ENCODE measurements at regions not wholly inside any gene's neighbourhood (a gene's known extent, or its start where the extent isn't known, plus 50 kb on each side); places are given as distances from the start of the nearest gene placed in this dataset.

DNA sequence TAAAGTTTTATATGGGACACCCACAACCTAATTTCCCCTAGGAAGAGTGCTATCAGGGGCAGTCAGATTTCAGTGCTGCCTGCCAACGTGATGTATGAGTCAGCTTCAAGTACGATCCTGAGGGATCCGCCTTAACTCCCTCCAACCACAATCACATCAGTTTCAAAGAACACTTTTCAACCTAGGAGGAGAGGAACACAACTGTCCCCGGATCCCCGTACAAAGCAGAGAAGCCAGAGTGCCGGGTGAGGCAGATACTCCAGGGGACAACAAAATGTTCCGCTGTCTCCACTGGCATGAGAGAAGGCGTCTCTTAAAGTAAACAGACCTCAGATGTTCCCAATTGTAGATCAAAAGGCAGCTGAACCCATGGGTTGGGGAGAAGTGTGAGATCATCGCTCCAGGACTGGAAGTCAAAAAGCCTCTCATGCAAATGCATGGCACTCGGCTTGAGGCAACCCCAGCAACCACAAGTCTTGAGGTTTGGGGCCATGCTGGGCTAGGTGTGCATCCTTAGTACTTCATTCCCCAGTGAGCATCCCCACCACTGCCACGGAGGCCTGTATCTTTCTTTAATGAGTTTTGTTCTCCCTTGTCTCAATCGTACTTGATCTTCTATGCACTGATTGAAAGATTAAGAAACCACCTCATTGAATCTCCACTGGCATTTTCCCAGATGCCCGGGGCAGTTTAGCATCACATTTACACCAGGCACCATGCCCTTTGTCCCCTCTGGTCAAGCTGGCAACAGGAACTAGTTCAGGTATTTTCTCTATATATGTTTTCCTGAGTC lies 91.0 kb upstream of the CCBE1 start:
- DNase-seq: no peak
- no peak for TF ChIP-seq POLR2A (IDR thresholded peaks at IDR 0.05; ENCODE audit: low read length)
- no peak for TF ChIP-seq GATA1 (IDR thresholded peaks at IDR 0.05; ENCODE audit: low read depth, low read length)

DNA sequence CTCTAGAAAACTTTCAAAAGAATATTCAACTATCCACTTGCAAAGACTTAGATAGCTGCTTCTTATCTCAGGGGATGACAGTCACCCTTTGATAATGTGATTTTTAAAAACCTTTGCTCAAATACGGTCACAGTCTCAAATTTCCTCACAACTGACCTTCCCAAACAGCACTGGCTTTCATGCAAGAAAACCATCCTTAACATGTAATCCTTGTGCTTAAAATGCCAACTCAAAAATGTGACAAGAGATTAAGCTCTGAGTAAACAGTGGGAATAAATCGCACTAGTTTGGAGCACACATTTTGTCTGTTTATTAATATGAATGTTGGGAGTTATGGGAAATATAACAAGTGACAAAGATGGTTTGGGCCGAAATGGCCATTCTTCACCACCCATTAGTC lies 87.5 kb upstream of the CCBE1 start:
- no peak for DNase-seq
- TF ChIP-seq POLR2A (IDR thresholded peaks at IDR 0.05; ENCODE audit: low read length) (no peak), GATA1 (IDR thresholded peaks at IDR 0.05; ENCODE audit: low read depth, low read length) (no peak)

DNA sequence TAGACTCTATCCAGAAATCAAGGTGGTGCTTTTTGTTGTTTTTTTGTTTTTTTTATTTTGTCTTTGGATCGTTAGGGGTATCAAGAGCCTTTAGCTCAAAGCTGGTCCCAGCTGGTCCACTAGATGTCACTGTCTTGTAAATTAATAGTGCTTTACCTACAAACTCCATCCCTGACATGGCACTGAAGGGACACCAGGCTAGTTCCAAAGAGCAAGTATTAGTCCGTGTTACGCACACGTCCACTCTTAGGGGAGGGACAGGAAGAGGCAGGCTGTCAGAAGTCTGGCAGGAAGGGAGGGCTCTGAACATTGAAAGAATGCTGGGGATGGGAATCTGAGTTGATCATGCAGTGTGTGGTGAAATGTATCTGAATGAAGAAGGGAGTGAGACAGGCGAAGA lies 85.9 kb upstream of the CCBE1 start:
- DNase-seq: peak; percentile 16 to 41
- TF ChIP-seq GATA1 (IDR thresholded peaks at IDR 0.05; ENCODE audit: low read depth, low read length) (no peak), POLR2A (IDR thresholded peaks at IDR 0.05; ENCODE audit: low read length) (no peak)

DNA sequence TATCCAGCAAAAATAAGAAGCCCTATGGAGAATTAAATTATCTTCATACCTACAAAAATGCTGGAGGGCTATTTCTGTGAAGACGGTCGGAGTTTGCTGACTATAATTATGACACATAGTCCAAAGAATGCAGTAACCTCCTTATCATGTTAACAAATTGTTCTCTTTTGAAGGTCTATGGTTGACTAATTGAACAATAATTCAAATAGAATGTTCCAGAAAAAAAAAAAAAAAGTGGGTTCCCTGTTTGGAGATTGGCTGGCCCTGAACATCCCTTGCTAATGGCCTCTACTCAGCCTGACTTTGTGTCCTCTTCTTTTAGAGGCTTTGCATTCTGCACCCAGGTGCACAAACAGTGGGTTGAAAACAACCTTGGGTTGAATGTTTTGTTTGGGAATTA lies 82.8 kb upstream of the CCBE1 start:
- TF ChIP-seq GATA1 (IDR thresholded peaks at IDR 0.05; ENCODE audit: low read depth, low read length) (no peak), POLR2A (IDR thresholded peaks at IDR 0.05; ENCODE audit: low read length) (no peak)
- DNase-seq: no peak

DNA sequence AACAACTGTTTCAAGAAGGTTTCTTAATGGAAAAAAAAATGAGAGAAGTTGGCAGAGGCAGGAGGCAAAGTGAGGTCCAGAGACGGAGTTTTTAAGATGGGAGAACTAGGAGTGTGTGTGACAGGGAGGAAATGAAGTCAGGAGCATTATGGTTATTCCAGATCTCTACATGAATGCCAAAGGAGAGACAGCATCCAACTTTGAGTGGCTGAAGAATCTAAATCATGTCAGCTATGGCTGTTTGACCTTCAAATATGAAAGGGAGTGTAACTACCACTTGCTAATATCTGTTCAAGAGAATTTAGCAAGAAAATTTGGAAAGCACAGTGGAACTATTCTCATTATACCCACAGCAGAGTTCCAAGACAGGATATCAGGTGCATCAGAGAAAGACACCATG lies 81.2 kb upstream of the CCBE1 start:
- no peak for DNase-seq
- no peak for TF ChIP-seq GATA1 (IDR thresholded peaks at IDR 0.05; ENCODE audit: low read depth, low read length)
- TF ChIP-seq POLR2A (IDR thresholded peaks at IDR 0.05; ENCODE audit: low read length): no peak

DNA sequence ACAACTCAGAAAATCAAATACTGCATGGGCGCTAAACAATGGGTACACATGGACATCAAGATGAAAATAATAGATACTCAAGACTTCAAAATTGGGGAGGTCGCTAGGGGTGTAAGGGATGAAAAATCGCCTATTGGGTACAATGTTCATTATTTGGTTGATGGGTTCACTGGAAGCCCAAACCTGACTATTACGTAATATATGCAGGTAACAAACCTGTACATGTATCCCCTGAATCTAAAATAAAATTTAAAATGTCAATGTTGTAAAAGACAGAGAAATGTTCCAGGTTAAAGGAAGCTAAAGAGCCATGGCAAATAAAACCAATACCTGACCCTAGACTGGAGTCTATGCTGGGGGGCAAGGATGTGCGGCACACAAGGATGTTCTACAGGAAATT lies 80.4 kb upstream of the CCBE1 start:
- TF ChIP-seq POLR2A (IDR thresholded peaks at IDR 0.05; ENCODE audit: low read length) (no peak), GATA1 (IDR thresholded peaks at IDR 0.05; ENCODE audit: low read depth, low read length) (no peak)
- no peak for DNase-seq

DNA sequence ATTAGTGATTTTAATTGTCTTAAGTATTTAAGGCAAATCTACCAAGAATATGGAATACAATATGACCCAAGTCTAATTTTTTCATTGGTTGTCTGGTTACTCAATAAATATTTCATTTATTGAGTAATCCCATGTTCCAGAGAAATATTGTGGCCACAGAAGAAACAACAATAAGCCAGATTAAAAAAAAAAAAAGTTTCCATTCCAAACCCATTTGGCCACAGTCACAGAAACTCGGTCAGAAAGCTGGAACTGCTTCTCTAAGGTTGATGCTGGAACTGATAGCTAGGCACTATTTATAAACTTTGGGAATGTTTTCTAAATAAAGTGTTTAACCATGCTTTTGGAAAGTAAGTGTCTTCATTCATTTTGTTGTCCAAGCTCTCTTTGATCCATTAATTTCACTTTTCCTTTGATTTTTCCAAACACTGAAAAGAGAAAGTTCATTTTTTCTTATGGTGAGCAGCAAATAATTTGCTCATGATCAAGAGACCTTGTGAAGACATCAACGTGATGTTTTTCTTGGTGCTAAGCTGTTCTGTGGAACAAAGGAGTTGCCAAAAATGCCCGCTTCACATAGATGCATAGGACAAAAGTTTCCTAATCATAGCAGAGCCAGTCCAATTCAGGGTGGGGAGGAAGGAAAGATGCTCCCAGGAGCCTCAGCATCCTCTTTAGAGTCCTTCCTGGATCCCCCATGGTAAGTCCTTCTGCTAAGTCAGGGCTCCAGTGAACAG lies 72.1 kb upstream of the CCBE1 start:
- TF ChIP-seq POLR2A (IDR thresholded peaks at IDR 0.05; ENCODE audit: low read length): no peak
- TF ChIP-seq GATA1 (IDR thresholded peaks at IDR 0.05; ENCODE audit: low read depth, low read length): no peak
- DNase-seq: no peak

DNA sequence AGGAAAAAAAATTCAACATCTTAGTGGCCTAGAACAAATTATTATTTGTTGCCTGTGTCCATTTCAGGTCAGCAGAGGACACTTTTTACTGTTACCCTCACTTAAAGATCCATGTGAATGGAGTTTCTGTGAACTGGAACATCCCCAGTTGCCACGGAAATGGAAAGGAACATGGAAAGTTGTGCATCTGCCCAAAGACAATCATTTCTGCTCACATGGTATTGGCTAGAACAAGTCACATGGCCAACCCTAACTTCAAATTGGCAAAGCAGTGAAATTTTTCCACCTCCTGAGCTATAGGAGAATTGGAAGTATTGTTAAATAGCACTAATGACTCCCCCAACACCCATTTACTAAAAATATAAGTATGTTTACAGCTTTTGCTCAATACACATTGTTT lies 71.2 kb upstream of the CCBE1 start:
- no peak for DNase-seq
- no peak for TF ChIP-seq GATA1 (IDR thresholded peaks at IDR 0.05; ENCODE audit: low read depth, low read length)
- no peak for TF ChIP-seq POLR2A (IDR thresholded peaks at IDR 0.05; ENCODE audit: low read length)

DNA sequence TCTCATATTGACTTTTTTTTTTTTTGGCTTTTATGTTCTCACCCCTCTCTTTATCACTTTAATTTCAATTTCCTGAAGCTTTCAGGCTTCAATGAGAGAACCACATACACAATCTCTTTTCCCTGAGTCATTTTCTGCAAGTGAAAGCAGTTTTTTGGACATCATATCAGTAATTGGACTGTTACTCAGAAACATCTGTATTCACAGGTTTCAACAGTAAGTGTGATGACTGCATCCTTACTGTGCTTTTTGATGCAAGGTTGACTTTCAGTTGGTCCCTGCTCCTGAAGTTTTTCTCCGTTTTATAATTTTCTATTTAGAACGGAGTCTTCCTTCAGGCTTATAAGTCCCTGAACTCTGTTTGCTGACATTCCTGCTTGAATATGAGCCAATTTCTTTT lies 70.5 kb upstream of the CCBE1 start:
- TF ChIP-seq POLR2A (IDR thresholded peaks at IDR 0.05; ENCODE audit: low read length) (no peak), GATA1 (IDR thresholded peaks at IDR 0.05; ENCODE audit: low read depth, low read length) (no peak)
- DNase-seq: no peak

DNA sequence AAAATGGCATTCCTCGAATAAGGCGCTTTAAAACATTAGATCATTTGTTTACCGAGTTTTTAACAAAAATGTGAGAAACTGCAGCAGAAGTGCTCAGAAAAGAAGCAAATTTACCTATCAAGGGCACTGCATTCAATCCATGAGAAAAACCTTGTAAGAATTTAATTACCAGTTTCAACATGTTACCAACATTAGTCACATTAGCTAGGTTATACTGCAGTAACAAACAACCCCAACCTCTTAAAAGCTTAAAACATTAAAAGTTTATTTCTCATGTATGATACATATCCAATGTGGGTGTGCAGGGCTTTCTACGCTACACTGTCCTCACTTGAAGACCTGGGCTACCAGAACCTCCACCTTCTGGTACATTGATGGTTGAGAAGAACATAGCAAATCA lies 68.1 kb upstream of the CCBE1 start:
- DNase-seq: no peak
- no peak for TF ChIP-seq POLR2A (IDR thresholded peaks at IDR 0.05; ENCODE audit: low read length)
- TF ChIP-seq GATA1 (IDR thresholded peaks at IDR 0.05; ENCODE audit: low read depth, low read length): no peak

DNA sequence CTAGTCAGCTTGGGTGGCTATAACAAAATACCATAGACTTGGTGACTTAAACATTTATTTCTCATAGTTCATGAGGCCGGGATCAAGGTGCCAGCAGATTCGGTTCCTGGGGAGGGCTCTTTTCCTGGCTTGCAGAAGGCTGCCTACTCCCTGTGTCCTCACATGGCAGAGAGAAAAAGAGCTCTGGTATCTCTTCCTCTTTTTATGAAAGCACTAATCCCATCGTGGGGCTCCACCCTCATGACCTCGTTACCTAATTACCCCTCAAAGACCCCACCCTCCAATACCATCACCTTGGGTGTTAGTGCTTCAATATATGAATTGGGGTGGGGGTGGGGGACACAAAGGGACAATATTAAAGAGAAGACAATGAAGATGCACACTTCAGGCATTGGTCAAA lies 67.1 kb upstream of the CCBE1 start:
- TF ChIP-seq POLR2A (IDR thresholded peaks at IDR 0.05; ENCODE audit: low read length): no peak
- DNase-seq: no peak

DNA sequence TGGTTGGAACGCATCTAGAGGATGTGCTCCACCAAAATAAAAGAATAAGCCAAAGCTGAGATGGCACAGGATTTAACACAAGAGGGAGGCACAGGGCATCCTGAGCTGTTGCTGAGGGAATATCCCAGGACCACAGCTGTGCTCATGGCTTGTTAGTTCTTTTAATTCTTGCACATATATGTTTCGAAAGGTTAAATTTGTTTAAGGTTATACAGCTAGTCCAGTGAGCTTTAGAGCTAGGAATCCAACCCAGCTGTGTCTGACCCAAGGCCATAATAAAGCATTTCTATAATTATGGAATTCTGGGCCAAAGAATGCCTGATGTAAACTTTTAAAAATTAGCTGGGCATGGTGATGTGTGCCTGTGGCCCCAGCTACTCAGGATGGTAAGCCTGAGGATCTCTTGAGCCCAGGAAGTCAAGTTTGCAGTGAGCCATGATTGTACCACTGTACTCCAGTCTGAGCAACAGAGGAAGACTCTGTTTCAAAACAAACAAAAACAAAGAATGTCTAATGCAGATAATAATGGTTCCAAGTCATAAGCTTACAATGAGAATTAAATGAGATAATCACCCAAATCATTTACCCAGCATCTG lies 66.4 kb upstream of the CCBE1 start:
- no peak for DNase-seq
- no peak for TF ChIP-seq GATA1 (IDR thresholded peaks at IDR 0.05; ENCODE audit: low read depth, low read length)
- no peak for TF ChIP-seq POLR2A (IDR thresholded peaks at IDR 0.05; ENCODE audit: low read length)

DNA sequence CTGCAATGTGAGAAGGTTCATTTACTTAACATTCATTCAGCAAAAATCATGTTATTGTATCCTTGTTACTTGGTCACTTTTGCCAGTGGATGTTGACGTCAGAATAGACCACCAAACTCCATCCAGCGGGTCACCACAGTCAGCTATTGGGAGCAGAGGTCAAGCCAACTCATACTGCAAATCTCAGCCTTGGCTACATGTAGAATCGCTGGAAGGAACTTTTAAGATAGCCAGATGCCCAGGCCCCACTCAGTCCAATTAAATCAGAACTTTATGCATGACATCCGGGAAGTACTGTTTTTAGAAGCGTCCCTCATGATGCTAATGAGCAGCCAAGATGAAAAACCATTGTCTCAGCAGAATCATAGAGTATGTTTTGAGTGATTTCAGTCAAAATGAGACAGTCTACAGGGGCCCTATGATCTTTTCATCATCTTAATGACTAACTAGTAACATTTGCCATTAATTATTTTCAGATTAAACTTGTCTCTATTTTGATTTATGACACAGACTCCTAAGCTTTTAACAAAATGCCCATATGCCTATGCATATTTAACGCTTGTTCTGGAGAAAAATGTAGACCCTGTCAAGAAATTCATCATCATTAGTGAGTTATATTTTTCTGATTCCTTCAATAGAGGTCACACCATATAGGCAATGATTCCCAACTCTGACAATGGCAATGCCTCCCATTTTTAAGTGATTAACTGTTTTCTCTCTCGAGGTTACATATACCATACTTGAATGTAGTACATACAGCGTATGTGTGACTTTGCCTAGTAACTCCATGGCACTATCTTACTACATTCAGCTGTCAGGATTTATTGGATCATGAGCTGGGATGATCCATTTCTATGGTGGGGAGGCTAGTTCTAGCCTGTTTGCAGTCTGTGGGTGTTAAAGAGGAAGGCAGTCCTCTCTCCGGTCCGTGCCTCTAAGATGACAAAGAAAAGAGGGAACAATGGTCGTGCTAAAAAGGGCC lies 63.7 kb upstream of the CCBE1 start:
- DNase-seq: no peak
- TF ChIP-seq POLR2A (IDR thresholded peaks at IDR 0.05; ENCODE audit: low read length): no peak
- TF ChIP-seq GATA1 (IDR thresholded peaks at IDR 0.05; ENCODE audit: low read depth, low read length): no peak

DNA sequence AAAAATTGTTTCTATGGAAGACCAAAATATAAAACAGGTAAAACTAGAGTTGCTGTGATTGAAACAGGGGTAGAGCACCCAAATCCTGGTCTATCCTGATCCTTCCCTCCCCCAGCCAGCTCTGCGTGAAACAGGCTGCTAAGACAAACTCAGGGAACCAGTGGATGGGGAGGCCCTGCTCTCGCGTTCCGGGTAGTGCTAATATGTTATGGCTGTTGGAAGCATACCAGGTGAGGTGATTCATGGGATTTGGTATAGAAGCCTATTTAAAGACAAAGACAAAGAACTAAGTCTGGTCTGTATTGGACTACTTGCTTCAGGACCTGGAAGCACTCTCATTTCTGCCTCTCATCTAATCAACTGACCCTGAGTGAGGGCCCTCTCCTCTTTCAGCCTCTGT lies 63.0 kb upstream of the CCBE1 start:
- TF ChIP-seq POLR2A (IDR thresholded peaks at IDR 0.05; ENCODE audit: low read length) (no peak), GATA1 (IDR thresholded peaks at IDR 0.05; ENCODE audit: low read depth, low read length) (no peak)
- DNase-seq: no peak
